OCI-LY3 (cell line): ENCODE measurements at regions not wholly inside any gene's neighbourhood (a gene's known extent, or its start where the extent isn't known, plus 50 kb on each side); places are given as distances from the start of the nearest gene placed in this dataset.

Experiments used
- H2AFZ ChIP-seq: fragments of 200-600, 300-600 bp; shearing (Covaris generic); 2 replicates; pipeline ENCODE4 v1.6.0; 2014; ENCODE audit warnings: antibody characterized with exemption, low read depth, low read length
- H3K27ac ChIP-seq: fragments of 200-600, 300-600 bp; sonication (generic); 2 replicates; pipeline ENCODE4 v1.5.1; 2014; ENCODE audit warnings: mild to moderate bottlenecking, low read length, moderate library complexity, mixed read lengths
- H3K27me3 ChIP-seq: fragments of 200-600, 300-600 bp; sonication (generic); 2 replicates; pipeline ENCODE4 v1.6.1; 2014; ENCODE audit warnings: low read depth, low read length, mixed read lengths
- H3K36me3 ChIP-seq: fragments of 200-600, 300-600 bp; sonication (generic); replicated peaks from 2 replicates; pipeline ENCODE3; 2014; ENCODE audit warnings: low read depth, low read length, mixed read lengths
- H3K4me1 ChIP-seq: fragments of 300-600, 200-600 bp; sonication (generic); 2 replicates; pipeline ENCODE4 v1.6.1; 2014; ENCODE audit warnings: low read length, mixed read lengths
- H3K4me2 ChIP-seq: fragments of 200-600, 300-600 bp; sonication (generic); 2 replicates; pipeline ENCODE4 v1.6.1; 2014; ENCODE audit warnings: low read length, mixed read lengths
- H3K4me3 ChIP-seq: fragments of 300-600, 200-600 bp; sonication (generic); 2 replicates; pipeline ENCODE4 v1.5.1; 2014; ENCODE audit warnings: antibody characterized with exemption, mild to moderate bottlenecking, low read length, moderate library complexity
- H3K79me2 ChIP-seq: fragments of 300-600, 200-600 bp; shearing (Covaris generic); 2 replicates; pipeline ENCODE4 v1.6.1; 2014; ENCODE audit warnings: mild to moderate bottlenecking, low read length, mixed read lengths
- H3K9ac ChIP-seq: fragments of 300-600, 200-600 bp; shearing (Covaris generic); 2 replicates; pipeline ENCODE4 v1.6.0; 2014; ENCODE audit warnings: mild to moderate bottlenecking, low read length, moderate library complexity
- H3K9me3 ChIP-seq: fragments of 200-600, 300-600 bp; shearing (Covaris generic); 2 replicates; pipeline ENCODE4 v1.6.1; 2014; ENCODE audit warnings: low read length, mixed read lengths; ENCODE audit not compliant: insufficient read depth
- H4K20me1 ChIP-seq: fragments of 200-600, 300-600 bp; sonication (generic); 2 replicates; pipeline ENCODE4 v1.6.1; 2016; ENCODE audit warnings: low read length, mixed read lengths; ENCODE audit not compliant: insufficient read depth
- EZH2phosphoT487 ChIP-seq: fragments of 200-600 bp; shearing (Covaris generic); IDR thresholded peaks from 2 replicates; pipeline ENCODE4 v1.6.1; 2018; ENCODE audit warnings: antibody characterized with exemption, mixed run types, low read depth
- TF ChIP-seq, protein P1 (sequence below): fragments of 200-600, 300-600 bp; sonication (generic); IDR thresholded peaks from 2 replicates; pipeline ENCODE4 v1.5.1; 2014; ENCODE audit warnings: antibody characterized with exemption, low read length, low read depth

DNA sequence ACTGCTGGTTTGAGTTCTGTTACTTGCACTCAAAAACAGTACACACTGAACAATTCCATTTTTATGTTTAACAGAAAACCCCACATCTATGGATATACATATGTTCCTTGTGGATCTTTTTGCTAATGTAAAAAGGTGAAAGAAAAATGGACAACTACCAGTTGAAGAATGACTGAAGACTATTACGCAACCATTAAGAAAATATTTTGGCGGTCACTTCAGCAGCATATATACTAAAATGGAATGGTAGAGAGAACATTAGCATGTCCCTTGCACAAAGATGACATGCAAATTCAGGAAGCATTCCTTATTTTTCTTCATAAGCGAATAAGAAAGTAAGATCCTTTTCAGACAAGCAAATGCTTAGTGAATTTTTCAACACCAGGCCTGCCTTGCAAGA, 84.6 kb upstream of the FMR1 start:
- Histone ChIP-seq H3K9ac (no peak overlapping the region), H3K36me3 (no peaks in the 10 kb centered on the region), H3K4me3 (no peak overlapping the region), H4K20me1 (no peaks in the 10 kb centered on the region), H3K27me3 (no peaks in the 10 kb centered on the region), H3K27ac (no peak overlapping the region), H3K9me3 (no peaks in the 10 kb centered on the region), H2AFZ (no peak overlapping the region), H3K4me1 (no peaks in the 10 kb centered on the region), H3K4me2 (no peak overlapping the region), H3K79me2 (no peaks in the 10 kb centered on the region)
- no peak for TF ChIP-seq EZH2phosphoT487
- TF ChIP-seq, protein P1, sequence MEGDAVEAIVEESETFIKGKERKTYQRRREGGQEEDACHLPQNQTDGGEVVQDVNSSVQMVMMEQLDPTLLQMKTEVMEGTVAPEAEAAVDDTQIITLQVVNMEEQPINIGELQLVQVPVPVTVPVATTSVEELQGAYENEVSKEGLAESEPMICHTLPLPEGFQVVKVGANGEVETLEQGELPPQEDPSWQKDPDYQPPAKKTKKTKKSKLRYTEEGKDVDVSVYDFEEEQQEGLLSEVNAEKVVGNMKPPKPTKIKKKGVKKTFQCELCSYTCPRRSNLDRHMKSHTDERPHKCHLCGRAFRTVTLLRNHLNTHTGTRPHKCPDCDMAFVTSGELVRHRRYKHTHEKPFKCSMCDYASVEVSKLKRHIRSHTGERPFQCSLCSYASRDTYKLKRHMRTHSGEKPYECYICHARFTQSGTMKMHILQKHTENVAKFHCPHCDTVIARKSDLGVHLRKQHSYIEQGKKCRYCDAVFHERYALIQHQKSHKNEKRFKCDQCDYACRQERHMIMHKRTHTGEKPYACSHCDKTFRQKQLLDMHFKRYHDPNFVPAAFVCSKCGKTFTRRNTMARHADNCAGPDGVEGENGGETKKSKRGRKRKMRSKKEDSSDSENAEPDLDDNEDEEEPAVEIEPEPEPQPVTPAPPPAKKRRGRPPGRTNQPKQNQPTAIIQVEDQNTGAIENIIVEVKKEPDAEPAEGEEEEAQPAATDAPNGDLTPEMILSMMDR: no peak

DNA sequence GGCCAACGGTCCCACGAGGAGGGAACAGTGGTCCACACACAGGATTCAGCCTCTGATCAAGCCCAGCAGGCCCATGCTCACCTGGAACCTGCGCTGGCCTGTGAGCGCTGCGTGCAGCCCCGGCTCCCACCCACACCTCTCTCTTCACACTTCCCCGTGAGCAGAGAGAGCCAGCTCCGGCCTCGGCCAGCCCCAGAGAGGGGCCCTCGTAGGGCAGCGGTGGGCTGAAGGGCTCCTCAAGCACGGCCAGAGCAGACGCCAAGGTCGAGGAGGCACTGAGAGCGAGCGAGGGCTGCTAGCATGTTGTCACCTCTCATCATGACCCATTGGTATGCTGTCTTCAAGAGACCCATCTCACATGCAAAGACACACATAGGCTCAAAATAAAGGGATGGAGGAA, 83.0 kb upstream of the FMR1 start:
- H3K4me2 ChIP-seq: no peak overlapping the region
- no peaks in the 10 kb centered on the region for H3K36me3 ChIP-seq
- no peak overlapping the region for H3K27ac ChIP-seq
- H3K4me1 ChIP-seq: 0 out of 2 replicates have a peak, but pooled peaks cover 4% of the 10 kb centered on the region
- no peaks in the 10 kb centered on the region for H4K20me1 ChIP-seq
- no peak overlapping the region for H3K4me3 ChIP-seq
- no peaks in the 10 kb centered on the region for H3K27me3 ChIP-seq
- H3K9ac ChIP-seq: no peak overlapping the region
- TF ChIP-seq EZH2phosphoT487: no peak
- TF ChIP-seq, protein P1: no peak
- no peak overlapping the region for H2AFZ ChIP-seq
- H3K79me2 ChIP-seq: no peaks in the 10 kb centered on the region
- no peaks in the 10 kb centered on the region for H3K9me3 ChIP-seq

DNA sequence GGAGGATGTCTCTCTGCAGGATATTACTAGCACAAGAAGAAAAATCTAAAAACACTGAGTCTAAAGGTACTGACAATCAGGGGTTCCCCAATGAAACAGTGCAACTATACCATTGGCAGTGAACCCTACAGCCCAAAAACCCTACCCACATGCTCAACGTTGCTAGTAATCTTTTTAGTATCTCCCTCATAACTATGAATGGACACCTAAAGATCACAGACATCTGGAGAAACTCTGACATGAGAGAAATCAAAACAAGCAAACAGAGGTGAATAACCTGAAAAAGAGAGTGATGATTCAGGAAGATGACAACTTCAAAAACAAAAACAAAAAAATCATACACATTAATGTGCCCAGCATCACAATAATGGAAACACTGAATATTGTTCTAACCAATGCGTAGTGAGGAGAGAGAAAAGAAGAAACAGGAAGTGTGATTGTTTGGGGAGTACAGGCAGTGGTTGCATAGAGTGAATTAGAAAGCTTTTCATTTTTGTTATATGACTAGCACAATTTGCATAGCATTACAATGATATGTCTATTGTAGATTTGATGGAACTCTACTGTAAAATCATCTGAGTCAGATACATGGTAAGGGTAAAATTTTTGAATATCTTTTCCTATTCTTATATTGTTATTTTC, 78.9 kb upstream of the FMR1 start:
- Histone ChIP-seq H3K27me3 (no peaks in the 10 kb centered on the region), H3K9ac (no peak overlapping the region), H3K9me3 (no peaks in the 10 kb centered on the region), H4K20me1 (no peaks in the 10 kb centered on the region), H3K4me2 (no peak overlapping the region), H3K27ac (no peak overlapping the region), H3K4me1 (0 out of 2 replicates have a peak, but pooled peaks cover 4% of the 10 kb centered on the region), H3K4me3 (no peak overlapping the region), H3K79me2 (no peaks in the 10 kb centered on the region), H2AFZ (no peak overlapping the region), H3K36me3 (no peaks in the 10 kb centered on the region)
- TF ChIP-seq, protein P1: no peak
- TF ChIP-seq EZH2phosphoT487: no peak

- Histone ChIP-seq H3K4me1 (no peaks in the 10 kb centered on the region), H3K4me2 (no peak overlapping the region), H3K4me3 (no peak overlapping the region), H3K36me3 (no peaks in the 10 kb centered on the region), H3K27ac (no peak overlapping the region), H3K79me2 (no peaks in the 10 kb centered on the region), H2AFZ (no peak overlapping the region), H3K9me3 (no peaks in the 10 kb centered on the region), H3K27me3 (no peaks in the 10 kb centered on the region), H4K20me1 (no peaks in the 10 kb centered on the region), H3K9ac (no peak overlapping the region)
- TF ChIP-seq EZH2phosphoT487: no peak
- TF ChIP-seq, protein P1: peak; percentile 52
Measured at GRCh38 chrX:147838465-147839131, 73.1 kb upstream of the FMR1 start.
